ENCODE measurements at regions not wholly inside any gene's neighbourhood (a gene's known extent, or its start where the extent isn't known, plus 50 kb on each side); places are given as distances from the start of the nearest gene placed in this dataset.

DNA sequence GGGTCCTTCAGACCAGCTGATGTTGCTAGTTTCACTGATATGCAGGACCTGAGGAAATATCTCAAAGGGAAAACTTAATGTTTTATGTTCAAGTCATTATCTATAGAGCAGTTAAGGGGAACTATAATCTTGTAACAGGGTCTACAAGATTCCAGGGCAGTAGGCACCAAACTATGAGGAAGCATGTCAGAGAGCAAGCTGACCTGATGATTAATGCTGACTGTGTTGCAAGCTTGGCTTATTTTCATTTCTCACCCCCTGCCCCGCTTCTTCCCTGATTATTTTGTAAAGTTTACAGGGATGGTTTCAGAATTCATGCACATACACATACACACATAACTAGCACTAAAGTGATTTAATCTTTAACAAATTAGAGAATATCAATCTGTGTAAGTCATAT, 84.3 kb upstream of the CACNA2D1 start:
- intact Hi-C loops (cut with micrococcal nuclease) (no loop called here), dilution Hi-C loops (cut with MboI; ENCODE audit: extremely low pct_ligation_motif_present, low sequenced_read_pairs) (no loop called here)
- H4K20me1 ChIP-seq (replicated peaks; ENCODE audit: control insufficient read depth, extremely low read depth, insufficient read depth, low read length), result no peaks in the 10 kb centered on the region
- H3K4me3 ChIP-seq (replicated peaks in 1 of 3; ENCODE audit: insufficient read depth in 1 of 3, low read depth in 1 of 3, low read length in 3 of 3), result no peak overlapping the region
- no peaks in the 10 kb centered on the region for H3K4me1 ChIP-seq (ENCODE audit: control insufficient read depth, extremely low read depth, insufficient read depth, low read length)
- FAIRE-seq, result no peak
- no peaks in the 10 kb centered on the region for H3K9me3 ChIP-seq (replicated peaks; ENCODE audit: control insufficient read depth, insufficient read depth, low read length)
- H3K27ac ChIP-seq (ENCODE audit: insufficient read depth, low read depth, low read length), result no peak overlapping the region
- no peaks in the 10 kb centered on the region for H3K9me1 ChIP-seq (replicated peaks; ENCODE audit: control insufficient read depth, extremely low read depth, insufficient read depth, low read length)
- H3K79me2 ChIP-seq (ENCODE audit: control insufficient read depth, insufficient read depth, low read length), result no peaks in the 10 kb centered on the region
- TF ChIP-seq FOS (IDR thresholded peaks at IDR 0.05; ENCODE audit: borderline replicate concordance, insufficient read depth, low read length), result no peak
- no peak for TF ChIP-seq GATA2 (IDR thresholded peaks at IDR 0.05; ENCODE audit: insufficient read depth, insufficient read length, low read depth, low read length)
- TF ChIP-seq POLR2A (IDR thresholded peaks at IDR 0.05; ENCODE audit: low read depth, low read length), result no peak
- no peak for TF ChIP-seq EZH2 (IDR thresholded peaks at IDR 0.05; ENCODE audit: borderline replicate concordance, low read depth, low read length, severe bottlenecking)
- no peak for TF ChIP-seq JUN (IDR thresholded peaks at IDR 0.05; ENCODE audit: borderline replicate concordance, insufficient read depth, insufficient read length, low read depth)
- no peak for TF ChIP-seq MAX (IDR thresholded peaks at IDR 0.05; ENCODE audit: insufficient read depth, insufficient read length)
- no peak for TF ChIP-seq CTCF (IDR thresholded peaks at IDR 0.05; ENCODE audit: extremely low read depth in 1 of 2, insufficient read depth in 1 of 2, low read depth in 1 of 2, low read length in 2 of 2)
- no peak for TF ChIP-seq MYC (IDR thresholded peaks at IDR 0.05; ENCODE audit: low read depth, low read length)
- TF ChIP-seq POLR2AphosphoS5 (IDR thresholded peaks at IDR 0.05; ENCODE audit: insufficient read depth, low read depth, low read length), result no peak
- no peak overlapping the region for H2AFZ ChIP-seq (ENCODE audit: low read depth, low read length)
- no peaks in the 10 kb centered on the region for H3K36me3 ChIP-seq (ENCODE audit: control insufficient read depth in 2 of 2, extremely low read depth in 1 of 2, insufficient read depth in 2 of 2, low read length in 2 of 2)
- no TSS peak for BruUV-seq (replicated peaks)
- no peaks in the 10 kb centered on the region for H3K27me3 ChIP-seq (ENCODE audit: control insufficient read depth in 2 of 2, insufficient read depth in 2 of 2, low read length in 2 of 2)
- POLR2A ChIA-PET, result no interaction called here
- no peak overlapping the region for H3K4me2 ChIP-seq (ENCODE audit: insufficient read depth, low read length)
- H3K9ac ChIP-seq (replicated peaks; ENCODE audit: extremely low read depth, insufficient read depth, low read length), result no peak overlapping the region
- CTCF ChIA-PET, result interaction anchor here (1.0 kb wide), 2 partner anchors 25 to 46 kb away, joined by 3 read pairs; no protein-coding TSS in a partner anchor
- DNase-seq (ENCODE audit: low read depth, low spot score), result no peak
